ENCODE measurements at regions not wholly inside any gene's neighbourhood (a gene's known extent, or its start where the extent isn't known, plus 50 kb on each side); places are given as distances from the start of the nearest gene placed in this dataset.
"Not testable (repeated sequence)": the region's sequence is repeated elsewhere in the genome, so short reads cannot be mapped to it uniquely, and the experiment has no call there.

- DNase-seq: no peak
Measured at GRCh38 chr10:117492504-117492903, 50.0 kb upstream of the EMX2 start.

GRCh38 chr10:117488004-117488403, 54.5 kb upstream of the EMX2 start:
- no peak for DNase-seq

GRCh38 chr10:117486606-117487005, 55.9 kb upstream of the EMX2 start:
- no peak for DNase-seq

- DNase-seq: no peak
Measured at GRCh38 chr10:117483056-117483590, 59.4 kb upstream of the EMX2 start.

GRCh38 chr10:117481011-117481410, 61.5 kb upstream of the EMX2 start:
- not testable (repeated sequence) for DNase-seq

GRCh38 chr10:117480097-117480496, 62.4 kb upstream of the EMX2 start:
- no peak for DNase-seq

- DNase-seq: peak; percentile 57
Measured at GRCh38 chr10:117477961-117478670, 64.4 kb upstream of the EMX2 start.

- DNase-seq: no peak
Measured at GRCh38 chr10:117477211-117477947, 65.2 kb upstream of the EMX2 start.

GRCh38 chr10:117476716-117477115, 65.8 kb upstream of the EMX2 start:
- DNase-seq: no peak

- DNase-seq: no peak
Measured at GRCh38 chr10:117476281-117476680, 66.3 kb upstream of the EMX2 start.

- DNase-seq: no peak
Measured at GRCh38 chr10:117472872-117473271, 69.7 kb upstream of the EMX2 start.

- DNase-seq: no peak
Measured at GRCh38 chr10:117471344-117471874, 71.1 kb upstream of the EMX2 start.

- DNase-seq: no peak
Measured at GRCh38 chr10:117470733-117471132, 71.8 kb upstream of the EMX2 start.

GRCh38 chr10:117468665-117469064, 73.9 kb upstream of the EMX2 start:
- no peak for DNase-seq

GRCh38 chr10:117464176-117464575, 78.4 kb upstream of the EMX2 start:
- peak; percentile 64 for DNase-seq

GRCh38 chr10:117463545-117463920, 79.0 kb upstream of the EMX2 start:
- DNase-seq: no peak

GRCh38 chr10:117462816-117463544, 79.6 kb upstream of the EMX2 start:
- DNase-seq: no peak

- DNase-seq: peak; percentile 53
Measured at GRCh38 chr10:117462424-117462792, 80.1 kb upstream of the EMX2 start.

GRCh38 chr10:117461766-117462423, 80.7 kb upstream of the EMX2 start:
- DNase-seq: no peak

- DNase-seq: no peak
Measured at GRCh38 chr10:117460846-117461765, 81.4 kb upstream of the EMX2 start.

GRCh38 chr10:117458571-117458970, 83.3 kb upstream of the PDZD8 start:
- DNase-seq: no peak

GRCh38 chr10:117457932-117458331, 82.7 kb upstream of the PDZD8 start:
- DNase-seq: no peak

All from hematopoietic multipotent progenitor cell treated with erythropoietin and hydrocortisone succinate and interleukin-3 and kit ligand, for 6 days (in vitro differentiated cells).